GM18505 (cell line): ENCODE measurements at regions not wholly inside any gene's neighbourhood (a gene's known extent, or its start where the extent isn't known, plus 50 kb on each side); places are given as distances from the start of the nearest gene placed in this dataset.
"Not testable (repeated sequence)": the region's sequence is repeated elsewhere in the genome, so short reads cannot be mapped to it uniquely, and the experiment has no call there.

ENCODE experiments used
- ATAC-seq: cut with Tn5 transposase; IDR thresholded peaks from one replicate; pipeline ENCODE4 v1.9.1; 2021; ENCODE audit not compliant: unreplicated experiment
- POLR2A ChIP-seq: IDR thresholded peaks from 4 replicates; pipeline ENCODE4 v1.6.1; 2011; ENCODE audit warnings: borderline replicate concordance; ENCODE audit not compliant: insufficient read depth, insufficient read length; ENCODE audit errors: extremely low read depth

- no peak for TF ChIP-seq POLR2A
- ATAC-seq, result no peak
Measured at GRCh38 chr6:51203504-51203903, 384.8 kb downstream of the TFAP2B start.

DNA sequence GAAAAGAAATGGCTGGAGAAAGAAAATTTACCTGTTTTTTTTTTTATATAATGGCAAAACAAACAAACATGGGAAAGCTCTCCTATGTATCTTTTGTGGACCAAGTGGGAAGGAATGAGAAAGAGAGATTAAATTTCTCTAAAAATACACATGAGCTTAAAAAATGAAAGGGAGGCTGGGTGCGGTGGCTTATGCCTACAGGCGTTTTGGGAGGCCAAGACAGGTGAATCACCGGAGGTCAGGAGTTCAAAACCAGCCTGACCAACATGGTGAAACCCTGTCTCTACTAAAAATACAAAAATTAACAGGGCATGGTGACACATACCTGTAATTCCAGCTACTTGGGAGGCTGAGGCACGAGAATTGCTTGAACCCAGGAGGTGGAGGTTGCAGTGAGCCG lies 388.0 kb downstream of the TFAP2B start:
- ATAC-seq, result not testable (repeated sequence)

- no peak for TF ChIP-seq POLR2A
- no peak for ATAC-seq
Measured at GRCh38 chr6:51209651-51210050, 391.0 kb downstream of the TFAP2B start.

- ATAC-seq, result no peak
- no peak for TF ChIP-seq POLR2A
Measured at GRCh38 chr6:51213811-51214210, 395.1 kb downstream of the TFAP2B start.

DNA sequence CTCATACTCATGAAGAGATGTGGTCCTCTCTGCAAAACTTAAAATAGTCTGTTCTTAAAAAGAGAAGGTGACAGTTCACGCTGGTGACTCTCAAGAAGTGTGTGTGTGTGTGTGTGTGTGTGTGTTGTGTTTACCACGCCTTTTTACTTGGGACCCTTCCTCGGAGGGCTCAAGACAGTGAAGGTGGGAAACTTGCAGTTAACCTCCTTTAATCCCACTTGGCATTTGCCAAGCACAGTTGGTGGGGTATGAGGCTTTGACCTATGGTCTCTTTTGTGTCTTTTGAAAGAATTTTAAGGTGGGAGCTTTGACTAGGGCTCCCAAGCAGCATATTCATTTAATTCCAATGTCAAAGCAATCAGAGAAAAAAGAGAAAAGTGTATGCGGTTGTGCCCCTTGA lies 395.8 kb downstream of the TFAP2B start:
- TF ChIP-seq POLR2A, result no peak
- ATAC-seq, result no peak

DNA sequence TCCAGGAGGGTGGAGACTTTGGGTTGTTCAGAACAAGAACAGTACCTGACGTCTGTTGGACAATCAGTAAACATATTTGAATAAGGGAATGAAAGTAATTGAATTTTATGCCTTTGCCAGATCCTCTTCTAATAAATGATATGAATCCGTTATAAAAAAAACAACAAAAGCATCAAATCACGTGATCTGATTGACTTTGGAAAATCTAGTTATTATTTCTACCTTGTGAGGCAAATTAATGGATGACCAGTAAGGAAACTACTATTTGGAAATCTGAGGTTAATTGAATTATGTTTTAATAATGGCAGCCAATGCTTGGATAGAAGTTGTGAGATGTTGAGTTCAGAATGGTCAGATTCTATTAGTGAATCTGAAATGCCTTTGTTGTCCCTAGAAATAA lies 399.5 kb downstream of the TFAP2B start:
- ATAC-seq, result no peak
- TF ChIP-seq POLR2A, result no peak

GRCh38 chr6:51224580-51225240 lies 406.0 kb downstream of the TFAP2B start:
- not testable (repeated sequence) for ATAC-seq

GRCh38 chr6:51241376-51241775 lies 422.7 kb downstream of the TFAP2B start:
- TF ChIP-seq POLR2A, result no peak
- no peak for ATAC-seq

- TF ChIP-seq POLR2A, result no peak
- ATAC-seq, result no peak
Measured at GRCh38 chr6:51249798-51250197, 431.1 kb downstream of the TFAP2B start.

DNA sequence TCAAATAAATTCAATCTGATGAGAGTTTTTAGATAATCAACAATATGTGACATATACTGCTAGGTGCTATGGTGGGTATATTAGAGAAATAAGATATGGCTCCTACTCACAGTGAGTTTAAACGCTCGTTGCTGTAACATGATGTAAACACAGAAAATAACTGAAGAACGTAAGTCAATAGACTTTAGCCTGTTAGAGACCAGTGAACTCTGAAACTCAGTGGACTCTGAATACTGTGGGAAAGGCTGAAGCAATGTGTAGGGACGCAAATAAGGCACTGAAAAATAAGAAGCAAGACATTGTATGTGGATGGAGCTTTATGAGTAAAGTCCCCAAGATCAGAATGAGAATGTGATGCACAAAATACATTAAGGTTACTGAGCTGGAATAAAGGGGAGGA lies 431.6 kb downstream of the TFAP2B start:
- TF ChIP-seq POLR2A, result no peak
- no peak for ATAC-seq

DNA sequence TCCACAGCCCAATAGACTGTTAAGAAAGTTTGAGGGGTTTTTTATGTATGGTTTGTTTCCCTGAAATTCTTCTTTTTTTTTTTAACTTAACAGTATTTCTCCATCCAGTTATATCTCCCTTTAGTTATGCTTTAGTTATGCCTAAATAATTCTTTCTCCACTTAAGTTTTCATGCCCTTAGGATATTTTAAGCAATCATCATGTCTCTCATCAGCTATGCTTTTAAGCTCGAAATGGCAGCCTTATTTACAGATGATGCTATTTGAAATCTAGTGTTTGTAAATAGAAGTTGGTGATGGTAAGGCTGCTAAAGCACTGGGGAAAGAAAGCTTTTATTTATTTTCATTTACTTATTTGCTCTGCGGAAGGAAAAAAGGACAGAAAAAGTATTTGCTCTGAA lies 439.3 kb downstream of the TFAP2B start:
- TF ChIP-seq POLR2A, result no peak
- ATAC-seq, result no peak

DNA sequence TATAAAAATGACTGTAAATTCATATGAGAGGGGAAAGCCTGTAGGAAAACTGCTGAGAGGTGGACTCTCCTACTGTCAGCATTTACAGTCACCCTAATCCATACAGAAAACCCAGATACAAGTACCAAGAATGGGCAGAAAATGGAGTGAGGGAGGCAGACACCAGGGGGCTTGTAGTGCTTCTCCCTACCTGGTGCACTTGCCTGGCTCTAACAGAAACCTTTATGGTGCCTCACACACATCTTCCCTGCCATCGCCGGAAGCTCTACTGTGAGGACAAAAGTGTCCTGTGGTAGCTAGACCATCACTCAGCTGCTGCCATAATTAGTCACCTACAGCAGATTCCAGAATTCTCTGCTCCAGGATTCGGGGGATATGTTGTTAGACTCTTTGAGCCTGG lies 441.3 kb downstream of the TFAP2B start:
- TF ChIP-seq POLR2A, result no peak
- ATAC-seq, result no peak

- no peak for ATAC-seq
- no peak for TF ChIP-seq POLR2A
Measured at GRCh38 chr6:51261691-51262090, 443.0 kb downstream of the TFAP2B start.

- ATAC-seq, result no peak
- TF ChIP-seq POLR2A, result no peak
Measured at GRCh38 chr6:51265426-51265825, 446.8 kb downstream of the TFAP2B start.

DNA sequence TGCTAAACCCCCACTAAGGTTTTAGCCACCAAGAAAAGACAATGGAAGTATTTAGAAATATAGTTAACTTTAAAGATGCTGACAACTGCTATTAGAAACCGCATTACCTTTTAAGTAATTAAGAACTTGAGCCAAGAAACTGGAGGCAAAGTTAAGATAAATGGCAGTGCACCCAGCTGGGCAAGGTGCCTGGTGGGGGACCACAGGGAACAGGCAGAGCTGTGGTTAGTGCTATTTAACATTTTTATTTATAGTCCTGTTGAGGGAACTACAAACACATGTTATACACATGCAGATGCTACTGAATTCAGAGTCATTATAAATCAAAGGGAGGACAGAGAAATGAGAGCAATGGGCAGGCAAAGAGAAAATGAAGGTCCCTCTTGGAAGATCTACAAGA lies 447.9 kb downstream of the TFAP2B start:
- TF ChIP-seq POLR2A, result no peak

More for the DNA sequence above, 447.9 kb downstream of the TFAP2B start:
- ATAC-seq, result no peak
